ENCODE measurements at regions not wholly inside any gene's neighbourhood (a gene's known extent, or its start where the extent isn't known, plus 50 kb on each side); places are given as distances from the start of the nearest gene placed in this dataset.

DNA sequence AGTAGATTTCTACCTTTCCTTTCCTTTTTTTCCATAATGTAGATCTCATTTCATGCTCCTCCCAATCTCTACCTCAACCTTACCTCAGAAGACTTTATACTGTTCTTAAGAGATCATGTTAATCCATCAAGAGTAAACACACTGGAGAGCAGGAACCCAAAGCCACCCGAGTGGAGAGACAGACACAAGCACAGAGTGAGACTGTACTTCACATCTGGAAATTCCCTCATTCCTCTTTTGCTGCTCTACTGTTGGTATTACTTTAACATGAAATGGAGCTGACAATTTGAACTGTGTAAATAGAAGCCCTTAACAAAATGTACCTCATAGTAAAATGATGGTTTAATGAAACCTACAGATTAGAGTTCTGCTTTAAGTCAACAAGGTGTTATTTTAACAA is 105.7 kb upstream of the RASGEF1B start:
- intact Hi-C loops (cut with micrococcal nuclease), result no loop called here
- Mint-ChIP-seq H3K4me3 (no peak overlapping the region), H3K36me3 (no peaks in the 10 kb centered on the region), H3K9me3 (no peaks in the 10 kb centered on the region), H3K27ac (no peak overlapping the region), H3K27me3 (ENCODE audit: low read depth in 2 of 2) (peaks cover 4 to 11% of the 10 kb centered on the region in 2 donors), H3K4me1 (no peaks in the 10 kb centered on the region)
- Histone ChIP-seq H3K27ac (ENCODE audit: low read length) (no peak overlapping the region), H3K9me3 (ENCODE audit: control insufficient read depth, insufficient read depth, low read length) (no peaks in the 10 kb centered on the region), H3K4me1 (ENCODE audit: control insufficient read depth, insufficient read depth, low read length) (no peaks in the 10 kb centered on the region), H3K36me3 (ENCODE audit: control insufficient read depth, insufficient read depth, low read length) (no peaks in the 10 kb centered on the region), H3K27me3 (ENCODE audit: control insufficient read depth, insufficient read depth, low read length) (no peaks in the 10 kb centered on the region), H3K4me3 (ENCODE audit: low read length) (no peak overlapping the region)
- DNase-seq (no peak), ATAC-seq (no peak)
- 75% methylated on average over 1 of the region's 1 CpG for WGBS (ENCODE audit: insufficient coverage)
- TF ChIP-seq, protein P1, sequence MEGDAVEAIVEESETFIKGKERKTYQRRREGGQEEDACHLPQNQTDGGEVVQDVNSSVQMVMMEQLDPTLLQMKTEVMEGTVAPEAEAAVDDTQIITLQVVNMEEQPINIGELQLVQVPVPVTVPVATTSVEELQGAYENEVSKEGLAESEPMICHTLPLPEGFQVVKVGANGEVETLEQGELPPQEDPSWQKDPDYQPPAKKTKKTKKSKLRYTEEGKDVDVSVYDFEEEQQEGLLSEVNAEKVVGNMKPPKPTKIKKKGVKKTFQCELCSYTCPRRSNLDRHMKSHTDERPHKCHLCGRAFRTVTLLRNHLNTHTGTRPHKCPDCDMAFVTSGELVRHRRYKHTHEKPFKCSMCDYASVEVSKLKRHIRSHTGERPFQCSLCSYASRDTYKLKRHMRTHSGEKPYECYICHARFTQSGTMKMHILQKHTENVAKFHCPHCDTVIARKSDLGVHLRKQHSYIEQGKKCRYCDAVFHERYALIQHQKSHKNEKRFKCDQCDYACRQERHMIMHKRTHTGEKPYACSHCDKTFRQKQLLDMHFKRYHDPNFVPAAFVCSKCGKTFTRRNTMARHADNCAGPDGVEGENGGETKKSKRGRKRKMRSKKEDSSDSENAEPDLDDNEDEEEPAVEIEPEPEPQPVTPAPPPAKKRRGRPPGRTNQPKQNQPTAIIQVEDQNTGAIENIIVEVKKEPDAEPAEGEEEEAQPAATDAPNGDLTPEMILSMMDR (IDR thresholded peaks at IDR 0.05), result no peak

DNA sequence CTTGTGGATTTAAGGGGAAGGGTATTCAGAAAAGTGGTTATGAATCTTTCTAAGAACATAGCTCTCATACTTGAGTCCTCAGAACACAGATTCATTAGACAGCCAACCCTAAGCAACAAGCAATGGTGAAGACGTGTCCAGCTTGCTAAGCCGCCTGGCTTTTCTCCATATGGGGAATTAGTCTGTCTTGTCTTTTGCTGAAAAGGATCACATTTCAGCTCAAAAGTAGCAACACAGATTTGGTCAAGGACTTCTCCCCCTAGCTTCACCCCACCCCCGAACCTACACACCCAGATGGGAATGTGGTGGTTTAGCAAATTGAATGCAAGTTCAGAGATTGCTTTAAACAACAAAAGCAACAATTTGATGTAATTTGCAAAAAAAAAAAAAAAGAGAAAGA is 103.3 kb upstream of the RASGEF1B start:
- no peaks in the 10 kb centered on the region for H3K9me3 Mint-ChIP-seq
- DNase-seq, result no peak
- Histone ChIP-seq H3K9me3 (ENCODE audit: control insufficient read depth, insufficient read depth, low read length) (no peaks in the 10 kb centered on the region), H3K4me1 (ENCODE audit: control insufficient read depth, insufficient read depth, low read length) (no peaks in the 10 kb centered on the region), H3K27me3 (ENCODE audit: control insufficient read depth, insufficient read depth, low read length) (no peaks in the 10 kb centered on the region), H3K36me3 (ENCODE audit: control insufficient read depth, insufficient read depth, low read length) (no peaks in the 10 kb centered on the region), H3K4me3 (ENCODE audit: low read length) (no peak overlapping the region), H3K27ac (ENCODE audit: low read length) (no peak overlapping the region)
- peaks cover 4 to 11% of the 10 kb centered on the region in 2 donors for H3K27me3 Mint-ChIP-seq (ENCODE audit: low read depth in 2 of 2)
- no peak overlapping the region for H3K4me3 Mint-ChIP-seq
- H3K27ac Mint-ChIP-seq, result no peak overlapping the region
- intact Hi-C loops (cut with micrococcal nuclease), result no loop called here
- WGBS (ENCODE audit: insufficient coverage), result no CpG with 5 or more reads among the region's 3 CpGs
- ATAC-seq, result no peak
- H3K4me1 Mint-ChIP-seq, result no peaks in the 10 kb centered on the region
- H3K36me3 Mint-ChIP-seq, result no peaks in the 10 kb centered on the region
- TF ChIP-seq, protein P1 (IDR thresholded peaks at IDR 0.05), result no peak

DNA sequence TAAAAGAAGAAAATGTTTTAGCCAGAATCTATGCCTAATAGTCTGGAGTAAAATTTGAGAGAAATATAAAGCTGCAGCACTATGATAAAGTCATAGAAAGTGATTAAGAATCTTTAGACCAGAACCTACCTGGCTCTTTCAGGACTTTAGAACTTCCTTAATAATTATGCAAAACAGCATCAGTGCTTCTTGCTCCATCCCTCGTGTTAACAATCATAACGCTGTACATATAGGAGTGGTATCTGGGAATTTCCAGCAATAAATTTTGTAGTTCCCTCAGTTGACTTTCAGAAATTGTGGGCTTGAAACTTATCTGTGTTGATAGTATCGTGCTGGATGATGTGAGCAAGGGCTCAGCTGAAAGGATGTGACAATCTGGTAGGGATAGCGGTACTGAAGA is 102.1 kb upstream of the RASGEF1B start:
- no peak for DNase-seq
- Mint-ChIP-seq H3K27ac (no peak overlapping the region), H3K4me1 (no peaks in the 10 kb centered on the region), H3K4me3 (no peak overlapping the region), H3K36me3 (no peaks in the 10 kb centered on the region), H3K9me3 (no peaks in the 10 kb centered on the region), H3K27me3 (ENCODE audit: low read depth in 2 of 2) (peaks cover 4 to 11% of the 10 kb centered on the region in 2 donors)
- Histone ChIP-seq H3K9me3 (ENCODE audit: control insufficient read depth, insufficient read depth, low read length) (no peaks in the 10 kb centered on the region), H3K4me1 (ENCODE audit: control insufficient read depth, insufficient read depth, low read length) (no peaks in the 10 kb centered on the region), H3K27me3 (ENCODE audit: control insufficient read depth, insufficient read depth, low read length) (no peaks in the 10 kb centered on the region), H3K27ac (ENCODE audit: low read length) (no peak overlapping the region), H3K4me3 (ENCODE audit: low read length) (no peak overlapping the region), H3K36me3 (ENCODE audit: control insufficient read depth, insufficient read depth, low read length) (no peaks in the 10 kb centered on the region)
- TF ChIP-seq, protein P1 (IDR thresholded peaks at IDR 0.05), result no peak
- no peak for ATAC-seq
- WGBS (ENCODE audit: insufficient coverage), result 73% methylated on average over 4 of the region's 4 CpGs
- intact Hi-C loops (cut with micrococcal nuclease), result no loop called here

DNA sequence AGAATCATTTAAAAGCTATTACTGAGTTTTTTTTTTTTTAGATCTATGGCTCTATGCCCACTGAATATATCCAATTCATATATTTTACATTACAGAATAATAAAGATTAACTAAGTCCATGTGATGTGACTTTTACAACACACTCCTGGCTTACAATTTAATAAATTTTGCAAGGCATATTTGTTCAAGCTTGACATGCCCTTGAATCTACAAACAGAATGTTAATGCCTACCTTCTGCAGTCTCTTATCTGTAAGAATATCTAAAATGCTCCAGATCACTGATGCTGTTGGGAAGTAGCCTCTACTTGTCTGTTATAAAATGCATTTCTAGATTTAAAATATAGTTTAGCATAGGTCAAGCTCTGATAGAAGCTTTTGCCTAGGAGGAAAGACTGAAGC is 100.7 kb upstream of the RASGEF1B start:
- H3K4me1 Mint-ChIP-seq, result no peaks in the 10 kb centered on the region
- no peak overlapping the region for H3K27ac Mint-ChIP-seq

More for the DNA sequence above, 100.7 kb upstream of the RASGEF1B start:
- H3K9me3 ChIP-seq (ENCODE audit: control insufficient read depth, insufficient read depth, low read length), result no peaks in the 10 kb centered on the region
- Mint-ChIP-seq H3K4me3 (no peak overlapping the region), H3K9me3 (no peaks in the 10 kb centered on the region), H3K27me3 (ENCODE audit: low read depth in 2 of 2) (peaks cover 2 to 8% of the 10 kb centered on the region in 2 donors), H3K36me3 (no peaks in the 10 kb centered on the region)
- no peak overlapping the region for H3K4me3 ChIP-seq (ENCODE audit: low read length)
- TF ChIP-seq, protein P1 (IDR thresholded peaks at IDR 0.05), result no peak
- H3K4me1 ChIP-seq (ENCODE audit: control insufficient read depth, insufficient read depth, low read length), result no peaks in the 10 kb centered on the region
- no peak for DNase-seq
- ATAC-seq, result no peak
- H3K27me3 ChIP-seq (ENCODE audit: control insufficient read depth, insufficient read depth, low read length), result no peaks in the 10 kb centered on the region
- intact Hi-C loops (cut with micrococcal nuclease), result no loop called here
- no peak overlapping the region for H3K27ac ChIP-seq (ENCODE audit: low read length)
- H3K36me3 ChIP-seq (ENCODE audit: control insufficient read depth, insufficient read depth, low read length), result no peaks in the 10 kb centered on the region

Data from natural killer cell (primary cell).